T follicular helper cell (primary cell): ENCODE measurements at regions not wholly inside any gene's neighbourhood (a gene's known extent, or its start where the extent isn't known, plus 50 kb on each side); places are given as distances from the start of the nearest gene placed in this dataset.
"Not testable (repeated sequence)": the region's sequence is repeated elsewhere in the genome, so short reads cannot be mapped to it uniquely, and the experiment has no call there.

Experiments used
- DNase-seq: peaks from one replicate; pipeline ENCODE4 v3.0.0-alpha.2; 2020; ENCODE audit warnings: low read depth

- DNase-seq, result no peak
Observed at GRCh38 chr7:81226234-81226633, 307.4 kb upstream of the SEMA3C start.

- not testable (repeated sequence) for DNase-seq
Observed at GRCh38 chr7:81222692-81223091, 303.8 kb upstream of the SEMA3C start.

- DNase-seq, result no peak
Observed at GRCh38 chr7:81221527-81222217, 302.8 kb upstream of the SEMA3C start.

GRCh38 chr7:81218480-81219106 is 299.7 kb upstream of the SEMA3C start:
- no peak for DNase-seq

GRCh38 chr7:81213394-81213793 is 294.5 kb upstream of the SEMA3C start:
- DNase-seq, result no peak

- no peak for DNase-seq
Observed at GRCh38 chr7:81211934-81212320, 293.1 kb upstream of the SEMA3C start.

- no peak for DNase-seq
Observed at GRCh38 chr7:81211204-81211933, 292.5 kb upstream of the SEMA3C start.

GRCh38 chr7:81210137-81211064 is 291.6 kb upstream of the SEMA3C start:
- no peak for DNase-seq

- DNase-seq, result no peak
Observed at GRCh38 chr7:81209059-81209458, 290.2 kb upstream of the SEMA3C start.

GRCh38 chr7:81207801-81208200 is 288.9 kb upstream of the SEMA3C start:
- no peak for DNase-seq

- no peak for DNase-seq
Observed at GRCh38 chr7:81206667-81207360, 288.0 kb upstream of the SEMA3C start.

- no peak for DNase-seq
Observed at GRCh38 chr7:81206217-81206616, 287.4 kb upstream of the SEMA3C start.

- DNase-seq, result no peak
Observed at GRCh38 chr7:81201188-81201587, 282.3 kb upstream of the SEMA3C start.

- no peak for DNase-seq
Observed at GRCh38 chr7:81198766-81199165, 279.9 kb upstream of the SEMA3C start.

GRCh38 chr7:81197266-81197665 is 278.4 kb upstream of the SEMA3C start:
- no peak for DNase-seq

GRCh38 chr7:81195033-81195432 is 276.2 kb upstream of the SEMA3C start:
- DNase-seq, result no peak

- DNase-seq, result no peak
Observed at GRCh38 chr7:81190997-81191768, 272.3 kb upstream of the SEMA3C start.

- no peak for DNase-seq
Observed at GRCh38 chr7:81187753-81188152, 268.9 kb upstream of the SEMA3C start.

- DNase-seq, result no peak
Observed at GRCh38 chr7:81186691-81187090, 267.8 kb upstream of the SEMA3C start.

- DNase-seq, result no peak
Observed at GRCh38 chr7:81185072-81185471, 266.2 kb upstream of the SEMA3C start.

- DNase-seq, result no peak
Observed at GRCh38 chr7:81183326-81183725, 264.5 kb upstream of the SEMA3C start.
